Mucosa of descending colon (tissue), 3 donors: ENCODE measurements at regions not wholly inside any gene's neighbourhood (a gene's known extent, or its start where the extent isn't known, plus 50 kb on each side); places are given as distances from the start of the nearest gene placed in this dataset.

Source experiments
- ATAC-seq: fragments of 200-7000 bp; cut with Tn5 transposase; one replicate; pipeline ENCODE4 v1.9.1; 2020; ENCODE audit warnings: mild to moderate bottlenecking, moderate library complexity
- DNase-seq, 3 donors: peaks; one replicate each; pipeline ENCODE4 v3.0.0-alpha.2; 2020
- H3K36me3 ChIP-seq: fragments of 200-600 bp; one replicate; pipeline ENCODE4 v1.8.0; 2021; ENCODE audit warnings: low read depth, mild to moderate bottlenecking
- H3K4me1 ChIP-seq: fragments of 200-600 bp; one replicate; pipeline ENCODE4 v1.8.0; 2021; ENCODE audit warnings: low read depth, mild to moderate bottlenecking
- H3K4me3 ChIP-seq: fragments of 200-600 bp; one replicate; pipeline ENCODE4 v1.8.0; 2021; ENCODE audit warnings: mild to moderate bottlenecking
- H3K9me3 ChIP-seq: fragments of 200-600 bp; one replicate; pipeline ENCODE4 v1.8.0; 2021; ENCODE audit warnings: mild to moderate bottlenecking
- CTCF ChIP-seq: fragments of 200-600 bp; IDR thresholded peaks from one replicate; pipeline ENCODE4 v1.8.0; 2022; ENCODE audit warnings: antibody characterized with exemption, mild to moderate bottlenecking
- intact Hi-C, 2 donors: fragments of 100-400 bp; cut with DNase I in 1 of 2; cut with micrococcal nuclease in 1 of 2; formaldehyde crosslinking; loops; one replicate each; pipeline versions ENCODE4 v1.11.0 to v1.11.1; 2022; cut with DNase I, micrococcal nuclease
- donor health status: DM: no; HTN: no; CAD: no; lungs with moderate emphysema.
- donor health status: DM: no; HTN: no; CAD: no.
- donor health status: DM: no; HTN: yes; CAD: no.

DNA sequence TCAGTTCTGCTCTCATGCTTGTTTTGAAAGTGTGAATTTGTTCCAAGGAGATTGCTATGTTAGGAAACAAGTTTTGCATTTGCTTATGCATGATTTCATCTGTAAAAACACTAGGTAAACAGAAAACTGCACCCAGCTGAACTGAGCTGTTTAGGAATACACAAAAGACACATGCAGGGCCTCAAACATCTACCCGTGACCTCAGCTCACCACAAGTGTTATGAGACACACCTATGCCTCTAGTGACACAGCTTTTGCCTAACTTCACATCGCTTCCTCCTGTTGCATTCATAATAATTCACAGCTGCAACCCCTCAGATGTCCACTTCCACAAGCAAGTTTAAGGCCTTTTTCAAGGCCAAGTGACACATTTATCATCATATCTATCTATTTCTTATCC is 98.0 kb upstream of the SLC24A3 start:
- DNase-seq (no peak), ATAC-seq (peak; percentile 64)
- intact Hi-C loops = no loop called here
- Histone ChIP-seq H3K4me3 (no peak overlapping the region), H3K36me3 (no peaks in the 10 kb centered on the region), H3K4me1 (peaks cover 3% of the 10 kb centered on the region), H3K9me3 (no peaks in the 10 kb centered on the region)
- TF ChIP-seq CTCF = no peak

DNA sequence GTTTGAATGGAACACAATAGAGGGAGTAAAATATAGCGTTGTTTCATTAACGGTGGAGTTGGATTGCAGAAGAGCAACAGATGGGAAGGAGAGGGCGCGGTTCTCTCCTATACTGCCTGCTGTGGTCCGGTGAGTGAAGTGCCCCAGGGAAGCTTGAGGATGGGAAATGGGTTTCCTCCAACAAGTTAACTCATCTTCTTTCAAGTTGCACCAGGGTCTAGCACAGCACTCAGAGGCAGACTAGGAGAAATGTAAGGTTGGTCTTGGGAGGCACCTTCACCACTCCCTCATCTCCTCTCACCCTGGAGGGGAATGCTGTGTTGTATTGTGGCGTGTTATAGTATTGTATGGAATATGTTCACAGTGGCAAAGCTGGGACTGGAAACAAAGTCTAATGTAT is 96.9 kb upstream of the SLC24A3 start:
- Histone ChIP-seq H3K4me1 (peaks cover 7% of the 10 kb centered on the region), H3K9me3 (no peaks in the 10 kb centered on the region), H3K4me3 (no peak overlapping the region), H3K36me3 (no peaks in the 10 kb centered on the region)
- no peak for ATAC-seq
- intact Hi-C loops = no loop called here
- no peak for TF ChIP-seq CTCF
- DNase-seq = no peak

GRCh38 chr20:19120011-19120410 is 92.4 kb upstream of the SLC24A3 start:
- Histone ChIP-seq H3K9me3 (no peaks in the 10 kb centered on the region), H3K4me1 (peaks cover 15% of the 10 kb centered on the region), H3K4me3 (no peak overlapping the region), H3K36me3 (no peaks in the 10 kb centered on the region)
- ATAC-seq = no peak
- TF ChIP-seq CTCF = no peak
- intact Hi-C loops = no loop called here
- DNase-seq = no peak

DNA sequence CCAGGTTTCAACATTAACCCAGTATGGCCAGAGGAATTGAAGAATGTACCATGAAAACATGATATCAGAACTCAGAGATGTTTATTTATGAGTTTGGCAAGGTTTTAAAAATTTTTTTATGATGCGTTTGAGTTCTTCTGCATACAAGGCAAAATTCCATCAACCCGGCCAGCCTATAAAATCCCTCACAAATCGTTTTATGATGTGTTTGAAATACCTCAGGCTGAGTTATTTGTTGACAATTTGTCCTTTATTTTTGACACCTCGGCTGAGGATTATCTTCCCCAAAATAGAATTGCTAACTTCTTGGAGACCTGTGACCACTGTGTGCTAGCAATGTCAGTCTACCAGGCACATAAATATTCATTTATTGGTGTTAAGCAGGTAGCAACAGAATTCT is 91.9 kb upstream of the SLC24A3 start:
- no peak for DNase-seq
- H3K9me3 ChIP-seq = no peaks in the 10 kb centered on the region
- no peaks in the 10 kb centered on the region for H3K36me3 ChIP-seq
- no peak for TF ChIP-seq CTCF
- H3K4me3 ChIP-seq = no peak overlapping the region
- ATAC-seq = peak; percentile 29
- H3K4me1 ChIP-seq = peaks cover 15% of the 10 kb centered on the region
- intact Hi-C loops = no loop called here

- peak; percentile 95 for ATAC-seq
- TF ChIP-seq CTCF = no peak
- intact Hi-C loops = no loop called here
- no peak overlapping the region for H3K4me3 ChIP-seq
- no peaks in the 10 kb centered on the region for H3K9me3 ChIP-seq
- peaks cover 15% of the 10 kb centered on the region for H3K4me1 ChIP-seq
- DNase-seq = peak in 2 of 3 donors; percentile 43 to 55
- H3K36me3 ChIP-seq = no peaks in the 10 kb centered on the region
Observed at GRCh38 chr20:19121463-19121862, 91.0 kb upstream of the SLC24A3 start.

- ATAC-seq (no peak), DNase-seq (no peak)
- no peaks in the 10 kb centered on the region for H3K9me3 ChIP-seq
- H3K36me3 ChIP-seq = no peaks in the 10 kb centered on the region
- TF ChIP-seq CTCF = no peak
- intact Hi-C loops = no loop called here
- peaks cover 15% of the 10 kb centered on the region for H3K4me1 ChIP-seq
- no peak overlapping the region for H3K4me3 ChIP-seq
Observed at GRCh38 chr20:19121916-19122315, 90.5 kb upstream of the SLC24A3 start.
